ENCODE measurements at regions not wholly inside any gene's neighbourhood (a gene's known extent, or its start where the extent isn't known, plus 50 kb on each side); places are given as distances from the start of the nearest gene placed in this dataset.

GRCh38 chr10:121252756-121253155, 345.5 kb downstream of the FGFR2 start:
- TF ChIP-seq CTCF (IDR thresholded peaks at IDR 0.05) (no peak), POLR2A (IDR thresholded peaks at IDR 0.05) (no peak)
